ENCODE measurements at regions not wholly inside any gene's neighbourhood (a gene's known extent, or its start where the extent isn't known, plus 50 kb on each side); places are given as distances from the start of the nearest gene placed in this dataset.

DNA sequence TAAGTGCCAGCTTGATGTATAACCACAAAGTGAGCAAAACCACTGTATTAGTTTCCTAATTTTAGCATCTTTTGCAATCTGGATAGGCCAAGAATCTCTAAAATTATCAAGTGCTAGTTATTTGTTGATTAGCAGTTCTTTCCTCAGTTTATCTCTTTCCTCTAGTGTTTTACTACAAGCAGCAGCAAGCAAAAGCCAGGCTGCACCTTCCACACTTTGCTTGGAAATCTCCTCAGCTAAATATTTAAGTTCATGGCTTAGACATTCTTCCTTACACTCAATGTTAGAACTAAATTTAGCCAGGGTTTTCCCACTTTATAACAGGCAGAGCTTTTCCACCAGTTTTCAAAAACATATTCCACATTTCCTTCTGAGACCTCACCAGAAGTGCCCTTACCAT is 85.7 kb upstream of the BMPER start:
- Histone ChIP-seq H3K36me3 (no peaks in the 10 kb centered on the region), H3K27me3 (no peaks in the 10 kb centered on the region), H3K9me3 (no peaks in the 10 kb centered on the region), H3K27ac (no peak overlapping the region), H3K4me1 (no peaks in the 10 kb centered on the region), H3K4me3 (no peak overlapping the region)
- no peak for DNase-seq (ENCODE audit: extremely low spot score in 2 of 2)
- intact Hi-C loops (cut with DNase I) = no loop called here
- no peak for TF ChIP-seq POLR2AphosphoS5 (IDR thresholded peaks at IDR 0.05; ENCODE audit: insufficient read depth in 1 of 2, low read depth in 1 of 2)
- TF ChIP-seq CTCF (IDR thresholded peaks at IDR 0.05) = no peak
- no peak for TF ChIP-seq POLR2A (IDR thresholded peaks at IDR 0.05)

DNA sequence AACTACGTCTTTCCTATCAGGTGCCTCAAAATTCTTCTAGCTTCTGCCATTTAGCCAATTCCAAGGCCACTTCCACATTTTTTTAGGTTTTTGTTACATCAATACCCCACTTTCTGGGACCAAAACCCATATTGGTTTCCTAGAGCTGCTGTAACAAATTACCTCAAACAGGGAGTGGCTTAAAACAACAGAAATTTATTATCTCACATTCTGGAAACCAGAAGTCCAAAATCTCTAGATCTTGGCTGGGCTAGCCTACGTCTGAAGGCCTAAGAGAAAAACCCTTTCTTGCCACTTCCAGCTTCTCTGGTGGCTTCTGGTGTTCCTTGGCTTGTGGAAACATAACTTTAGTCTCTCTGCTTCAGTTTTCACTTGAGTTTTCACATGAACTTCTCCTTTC is 85.1 kb upstream of the BMPER start:
- intact Hi-C loops (cut with DNase I) = no loop called here

DNA sequence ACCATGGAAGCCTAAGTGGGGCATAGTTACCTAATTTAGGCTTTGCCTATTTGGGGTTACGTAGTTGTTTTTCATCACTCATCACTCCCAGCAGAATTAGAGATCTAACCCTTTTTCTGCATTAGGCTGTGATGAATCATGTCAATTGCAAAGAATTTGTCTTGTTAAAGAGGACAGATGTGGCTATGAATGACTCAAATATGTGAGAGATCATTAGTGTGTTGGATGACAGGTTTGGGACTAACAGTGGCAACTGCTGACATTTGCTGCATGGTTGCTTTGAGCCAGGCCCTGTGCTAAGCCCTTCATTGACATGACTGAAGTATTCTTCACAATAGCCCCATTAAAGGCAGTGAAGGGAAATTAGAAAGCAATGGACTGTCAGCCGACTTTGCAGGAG is 83.4 kb upstream of the BMPER start:
- TF ChIP-seq CTCF (IDR thresholded peaks at IDR 0.05) (no peak), POLR2A (IDR thresholded peaks at IDR 0.05) (no peak), POLR2AphosphoS5 (IDR thresholded peaks at IDR 0.05; ENCODE audit: insufficient read depth in 1 of 2, low read depth in 1 of 2) (no peak)
- no peaks in the 10 kb centered on the region for H3K9me3 ChIP-seq
- no peak for DNase-seq (ENCODE audit: extremely low spot score in 2 of 2)
- no peak overlapping the region for H3K4me3 ChIP-seq
- intact Hi-C loops (cut with DNase I) = no loop called here
- no peaks in the 10 kb centered on the region for H3K27me3 ChIP-seq
- no peaks in the 10 kb centered on the region for H3K36me3 ChIP-seq
- H3K4me1 ChIP-seq = no peaks in the 10 kb centered on the region
- H3K27ac ChIP-seq = no peak overlapping the region

More for the DNA sequence above, 85.1 kb upstream of the BMPER start:
- no peak overlapping the region for H3K4me3 ChIP-seq
- H3K36me3 ChIP-seq = no peaks in the 10 kb centered on the region
- no peaks in the 10 kb centered on the region for H3K9me3 ChIP-seq
- H3K27me3 ChIP-seq = no peaks in the 10 kb centered on the region
- no peak for DNase-seq (ENCODE audit: extremely low spot score in 2 of 2)
- TF ChIP-seq POLR2A (IDR thresholded peaks at IDR 0.05) (no peak), POLR2AphosphoS5 (IDR thresholded peaks at IDR 0.05; ENCODE audit: insufficient read depth in 1 of 2, low read depth in 1 of 2) (no peak), CTCF (IDR thresholded peaks at IDR 0.05) (no peak)
- no peak overlapping the region for H3K27ac ChIP-seq
- no peaks in the 10 kb centered on the region for H3K4me1 ChIP-seq

DNA sequence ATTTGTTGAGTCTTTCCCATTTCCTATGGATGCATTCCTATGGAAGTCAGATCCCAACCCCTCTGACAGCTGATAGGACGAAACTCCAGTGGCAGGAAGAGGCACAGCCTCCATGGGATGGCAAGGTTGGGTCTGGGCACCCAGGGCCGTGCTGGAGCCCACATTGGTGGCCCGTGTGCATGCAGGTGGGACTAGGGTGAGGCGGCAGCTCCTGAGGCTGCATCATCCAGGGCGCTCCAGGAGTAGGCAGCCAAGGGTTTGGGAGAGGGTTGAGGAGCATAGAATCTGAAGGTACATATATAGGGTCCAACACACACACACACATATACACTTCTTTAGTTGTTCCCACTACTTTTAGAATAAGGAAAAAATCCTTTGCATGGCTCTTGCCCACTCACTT is 81.4 kb upstream of the BMPER start:
- DNase-seq (ENCODE audit: extremely low spot score in 2 of 2) = no peak
- no peaks in the 10 kb centered on the region for H3K27me3 ChIP-seq
- H3K9me3 ChIP-seq = no peaks in the 10 kb centered on the region
- no peak overlapping the region for H3K27ac ChIP-seq
- intact Hi-C loops (cut with DNase I) = no loop called here
- no peaks in the 10 kb centered on the region for H3K4me1 ChIP-seq
- H3K36me3 ChIP-seq = no peaks in the 10 kb centered on the region
- H3K4me3 ChIP-seq = no peak overlapping the region
- TF ChIP-seq POLR2AphosphoS5 (IDR thresholded peaks at IDR 0.05; ENCODE audit: insufficient read depth in 1 of 2, low read depth in 1 of 2) = no peak
- TF ChIP-seq CTCF (IDR thresholded peaks at IDR 0.05) = no peak
- no peak for TF ChIP-seq POLR2A (IDR thresholded peaks at IDR 0.05)

- no peak for DNase-seq (ENCODE audit: extremely low spot score in 2 of 2)
- intact Hi-C loops (cut with DNase I) = no loop called here
Measured at GRCh38 chr7:33824911-33825459, 80.4 kb upstream of the BMPER start.

More at GRCh38 chr7:33824911-33825459, 80.4 kb upstream of the BMPER start:
- Histone ChIP-seq H3K36me3 (no peaks in the 10 kb centered on the region), H3K9me3 (no peaks in the 10 kb centered on the region), H3K4me1 (no peaks in the 10 kb centered on the region), H3K4me3 (no peak overlapping the region), H3K27me3 (no peaks in the 10 kb centered on the region), H3K27ac (no peak overlapping the region)
- TF ChIP-seq CTCF (IDR thresholded peaks at IDR 0.05) (no peak), POLR2A (IDR thresholded peaks at IDR 0.05) (no peak), POLR2AphosphoS5 (IDR thresholded peaks at IDR 0.05; ENCODE audit: insufficient read depth in 1 of 2, low read depth in 1 of 2) (no peak)
